HCT116 (cell line): ENCODE measurements at regions not wholly inside any gene's neighbourhood (a gene's known extent, or its start where the extent isn't known, plus 50 kb on each side); places are given as distances from the start of the nearest gene placed in this dataset.

Experiments used
- ATAC-seq: fragments of 200-7000 bp; cut with Tn5 transposase; 2 replicates; pipeline ENCODE4 v1.9.1; 2020; ENCODE audit warnings: mild to moderate bottlenecking, moderate library complexity
- BruUV-seq: library from RNA; stranded (reverse); fragments of 400-500 nt; replicated peaks from 2 replicates; lab custom pipeline; 2021; lab: Mats Ljungman, UMichigan
- CTCF ChIA-PET: fragments of 300-600 bp; sonication (Branson Sonifier 250); formaldehyde crosslinking; loops from one replicate; lab custom pipeline; 2021; ENCODE audit warnings: antibody characterized with exemption; lab: Charles Lee
- POLR2A ChIA-PET: fragments of 300-600, 350-600 bp; sonication (Branson Sonifier 250); formaldehyde crosslinking; loops from one replicate; lab custom pipeline; 2021; ENCODE audit warnings: antibody characterized with exemption; lab: Charles Lee
- RAD21 ChIA-PET, 2 experiments: fragments of 300-600 bp; sonication (Branson Sonifier 250); formaldehyde crosslinking; loops; one replicate each; lab custom pipeline; 2023; ENCODE audit warnings: low total read pairs in 2 of 2; ENCODE audit not compliant: uncharacterized antibody in 2 of 2, unreplicated experiment in 2 of 2, low non-redundant PET in 1 of 2; lab: Charles Lee
- DNase-seq: peaks from one replicate; pipeline ENCODE4 v3.0.0-alpha.2; 2010; ENCODE audit warnings: low read depth, low spot score
- H2AFZ ChIP-seq: fragments of 200-600 bp; shearing (Covaris generic), sonication (generic); 2 replicates; pipeline ENCODE4 v1.6.1; 2017; ENCODE audit warnings: low read depth, mixed run types, mixed read lengths, antibody characterized with exemption, low read length; ENCODE audit not compliant: poor library complexity, severe bottlenecking
- H3K27ac ChIP-seq: 2 replicates; pipeline ENCODE4 v1.5.1; 2012; ENCODE audit warnings: low read depth, low read length
- H3K27me3 ChIP-seq: fragments of 200-600 bp; sonication (generic); 2 replicates; pipeline ENCODE4 v1.6.1; 2016; ENCODE audit warnings: mixed run types, low read length, mixed read lengths; ENCODE audit not compliant: insufficient read depth
- H3K36me3 ChIP-seq, 2 experiments: fragments of 200-500 bp in 1 of 2; fragments of 200-600 bp in 1 of 2; sonication (Bioruptor generic) in 1 of 2; sonication (generic) in 1 of 2; 2 replicates each; pipeline versions ENCODE4 v1.5.1 to v1.6.1; 2014 to 2016; ENCODE audit warnings: low read length in 2 of 2, inconsistent platforms in 1 of 2, mixed read lengths in 1 of 2, mixed run types in 1 of 2; ENCODE audit not compliant: insufficient read depth in 2 of 2, control insufficient read depth in 1 of 2
- H3K4me1 ChIP-seq, 2 experiments: fragments of 200-600 bp in 1 of 2; sonication (generic) in 1 of 2; 2 replicates each; pipeline versions ENCODE4 v1.5.1 to v1.6.1; 2012 to 2017; ENCODE audit warnings: low read length in 2 of 2, inconsistent platforms in 1 of 2, mild to moderate bottlenecking in 1 of 2, mixed read lengths in 1 of 2, mixed run types in 1 of 2, moderate library complexity in 1 of 2; ENCODE audit not compliant: insufficient read depth in 2 of 2, control insufficient read depth in 1 of 2
- H3K4me2 ChIP-seq: fragments of 200-600 bp; sonication (generic); 2 replicates; pipeline ENCODE4 v1.6.1; 2017; ENCODE audit warnings: mixed run types, low read length, mixed read lengths
- H3K4me3 ChIP-seq, 2 experiments: fragments of 200-600 bp in 1 of 2; sonication (generic) in 1 of 2; replicated peaks in 1 of 2; 2 replicates each; pipeline ENCODE4 v1.5.1; 2011 to 2016; ENCODE audit warnings: low read length in 2 of 2, control low read depth in 1 of 2, low read depth in 1 of 2, mild to moderate bottlenecking in 1 of 2, mixed read lengths in 1 of 2, mixed run types in 1 of 2
- H3K79me2 ChIP-seq: fragments of 200-600 bp; sonication (generic); 2 replicates; pipeline ENCODE4 v1.6.1; 2017; ENCODE audit warnings: mild to moderate bottlenecking, mixed run types, low read length, moderate library complexity, mixed read lengths; ENCODE audit not compliant: insufficient read depth
- H3K9ac ChIP-seq: fragments of 200-600 bp; sonication (generic); 2 replicates; pipeline ENCODE4 v1.6.1; 2016; ENCODE audit warnings: low read length, mixed read lengths
- H3K9me2 ChIP-seq: fragments of 200-600 bp; sonication (generic), shearing (Covaris generic); 2 replicates; pipeline ENCODE4 v1.6.1; 2017; ENCODE audit warnings: mixed run types, mild to moderate bottlenecking, moderate library complexity; ENCODE audit not compliant: insufficient read depth
- H3K9me3 ChIP-seq, 2 experiments: fragments of 200-500 bp in 1 of 2; fragments of 200-600 bp in 1 of 2; sonication (Bioruptor generic) in 1 of 2; sonication (generic) in 1 of 2; 2 replicates each; pipeline ENCODE4 v1.6.1; 2014 to 2017; ENCODE audit warnings: low read length in 2 of 2, mixed read lengths in 2 of 2, inconsistent platforms in 1 of 2, low read depth in 1 of 2, mild to moderate bottlenecking in 1 of 2, mixed run types in 1 of 2, moderate library complexity in 1 of 2; ENCODE audit not compliant: control insufficient read depth in 1 of 2, insufficient read depth in 1 of 2
- H4K20me1 ChIP-seq: fragments of 200-600 bp; sonication (generic), shearing (Covaris generic); 2 replicates; pipeline ENCODE4 v1.6.1; 2017; ENCODE audit warnings: mixed run types, mild to moderate bottlenecking, moderate library complexity; ENCODE audit not compliant: insufficient read depth
- ATF3 ChIP-seq: IDR thresholded peaks from 2 replicates; pipeline ENCODE4 v1.6.1; 2012
- CBX3 ChIP-seq: IDR thresholded peaks from 2 replicates; pipeline ENCODE4 v1.6.1; 2012; ENCODE audit warnings: low read depth
- CEBPB ChIP-seq: IDR thresholded peaks from 2 replicates; pipeline ENCODE4 v1.6.1; 2012; ENCODE audit warnings: low read depth
- EGR1 ChIP-seq: IDR thresholded peaks from 2 replicates; pipeline ENCODE4 v1.6.1; 2012; ENCODE audit warnings: low read depth
- ELF1 ChIP-seq: IDR thresholded peaks from 2 replicates; pipeline ENCODE4 v1.6.1; 2012; ENCODE audit warnings: low read depth, borderline replicate concordance
- EZH2 ChIP-seq: fragments of 200-600 bp; sonication (generic); IDR thresholded peaks from 2 replicates; pipeline ENCODE4 v1.6.1; 2017; ENCODE audit warnings: antibody characterized with exemption, mixed run types
- EZH2phosphoT487 ChIP-seq: fragments of 200-600 bp; IDR thresholded peaks from 2 replicates; pipeline ENCODE4 v1.6.1; 2018; ENCODE audit warnings: antibody characterized with exemption, borderline replicate concordance
- FOSL1 ChIP-seq: IDR thresholded peaks from 2 replicates; pipeline ENCODE4 v1.6.1; 2012; ENCODE audit warnings: low read depth
- JUND ChIP-seq: IDR thresholded peaks from 2 replicates; pipeline ENCODE4 v1.6.1; 2012
- POLR2A ChIP-seq: IDR thresholded peaks from 2 replicates; pipeline ENCODE4 v1.7.0; 2011; ENCODE audit warnings: borderline replicate concordance; ENCODE audit not compliant: insufficient read depth, insufficient read length; ENCODE audit errors: extremely low read depth
- POLR2AphosphoS5 ChIP-seq: IDR thresholded peaks from 2 replicates; pipeline ENCODE4 v1.6.1; 2011; ENCODE audit warnings: mild to moderate bottlenecking, low read depth, low read length, moderate library complexity
- SIN3A ChIP-seq: IDR thresholded peaks from 2 replicates; pipeline ENCODE4 v1.6.1; 2012; ENCODE audit warnings: low read depth
- SP1 ChIP-seq: IDR thresholded peaks from 2 replicates; pipeline ENCODE4 v1.6.1; 2012; ENCODE audit warnings: low read depth
- SRF ChIP-seq: IDR thresholded peaks from 2 replicates; pipeline ENCODE4 v1.6.1; 2012; ENCODE audit warnings: low read depth
- YY1 ChIP-seq: IDR thresholded peaks from 2 replicates; pipeline ENCODE4 v1.6.1; 2011; ENCODE audit warnings: low read length, low read depth, moderate library complexity, mild to moderate bottlenecking; ENCODE audit not compliant: insufficient replicate concordance; ENCODE audit errors: extremely low read depth
- ZFX ChIP-seq: fragments of 450-650 bp; IDR thresholded peaks from 2 replicates; pipeline ENCODE4 v1.6.1; 2017
- ZNF274 ChIP-seq: fragments of 200-500 bp; sonication (Bioruptor generic); IDR thresholded peaks from 2 replicates; pipeline ENCODE4 v1.6.1; 2014; ENCODE audit warnings: mild to moderate bottlenecking, low read depth, low read length, inconsistent platforms
- intact Hi-C: fragments of 100-400 bp; cut with micrococcal nuclease; formaldehyde crosslinking; loops from 2 replicates; pipeline ENCODE4 v1.10.0; 2022
- TF ChIP-seq, protein P1 (sequence below): IDR thresholded peaks from 2 replicates; pipeline ENCODE4 v1.6.1; 2012
- TF ChIP-seq, protein P2 (sequence below), 3 experiments: fragments of 200-600 bp in 1 of 3; sonication (generic) in 1 of 3; IDR thresholded peaks in 2 of 3; conservative IDR thresholded peaks in 1 of 3; 2 replicates each; pipeline ENCODE4 v1.5.1; 2012 to 2017; ENCODE audit warnings: low read depth in 2 of 3, low read length in 2 of 3, antibody characterized with exemption in 1 of 3, borderline replicate concordance in 1 of 3, control low read depth in 1 of 3, mild to moderate bottlenecking in 1 of 3, mixed read lengths in 1 of 3, mixed run types in 1 of 3, moderate library complexity in 1 of 3; ENCODE audit not compliant: insufficient read depth in 1 of 3

GRCh38 chr14:106393742-106394141 is 867.4 kb downstream of the TMEM121 start:
- Histone ChIP-seq H2AFZ (no peak overlapping the region), H3K4me2 (no peak overlapping the region), H3K27ac (no peak overlapping the region), H3K27me3 (no peaks in the 10 kb centered on the region), H3K4me3 (no peak overlapping the region), H3K9me3 (peaks cover 7 to 19% of the 10 kb centered on the region in 2 experiments; a peak in 3 of 4 replicates), H3K9me2 (no peaks in the 10 kb centered on the region), H3K4me1 (no peaks in the 10 kb centered on the region), H3K36me3 (no peaks in the 10 kb centered on the region), H4K20me1 (no peaks in the 10 kb centered on the region), H3K9ac (no peak overlapping the region), H3K79me2 (no peaks in the 10 kb centered on the region)
- POLR2A ChIA-PET: no interaction called here
- BruUV-seq: no TSS peak
- CTCF ChIA-PET: no interaction called here
- RAD21 ChIA-PET: no interaction called here
- intact Hi-C loops: no loop called here
- ATAC-seq: no peak
- TF ChIP-seq EGR1: no peak
- no peak for TF ChIP-seq CEBPB
- TF ChIP-seq, protein P1, sequence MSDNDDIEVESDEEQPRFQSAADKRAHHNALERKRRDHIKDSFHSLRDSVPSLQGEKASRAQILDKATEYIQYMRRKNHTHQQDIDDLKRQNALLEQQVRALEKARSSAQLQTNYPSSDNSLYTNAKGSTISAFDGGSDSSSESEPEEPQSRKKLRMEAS: no peak
- no peak for TF ChIP-seq SIN3A
- no peak for TF ChIP-seq EZH2
- TF ChIP-seq POLR2A: no peak
- TF ChIP-seq JUND: no peak
- TF ChIP-seq SP1: no peak
- TF ChIP-seq ATF3: no peak
- TF ChIP-seq POLR2AphosphoS5: no peak
- no peak for TF ChIP-seq SRF
- no peak for TF ChIP-seq ZFX
- DNase-seq: no peak

GRCh38 chr14:106395456-106396050 is 869.2 kb downstream of the TMEM121 start:
- DNase-seq (no peak), ATAC-seq (no peak)
- Histone ChIP-seq H3K36me3 (no peaks in the 10 kb centered on the region), H4K20me1 (no peaks in the 10 kb centered on the region), H3K4me1 (no peaks in the 10 kb centered on the region), H3K27ac (no peak overlapping the region), H3K27me3 (no peaks in the 10 kb centered on the region), H3K9me2 (no peaks in the 10 kb centered on the region), H2AFZ (no peak overlapping the region), H3K9ac (no peak overlapping the region), H3K79me2 (no peaks in the 10 kb centered on the region), H3K4me3 (no peak overlapping the region), H3K4me2 (no peak overlapping the region), H3K9me3 (peaks cover 7 to 12% of the 10 kb centered on the region in 2 experiments; a peak in 3 of 4 replicates)
- BruUV-seq: no TSS peak
- ChIA-PET POLR2A (no interaction called here), CTCF (no interaction called here), RAD21 (no interaction called here)
- intact Hi-C loops: no loop called here
- TF ChIP-seq EZH2phosphoT487 (no peak), CBX3 (no peak), SP1 (no peak), EZH2 (no peak), CEBPB (no peak), EGR1 (no peak), ZNF274 (no peak), SIN3A (no peak), POLR2AphosphoS5 (no peak), FOSL1 (no peak), ELF1 (no peak), YY1 (no peak)
- TF ChIP-seq, protein P2, sequence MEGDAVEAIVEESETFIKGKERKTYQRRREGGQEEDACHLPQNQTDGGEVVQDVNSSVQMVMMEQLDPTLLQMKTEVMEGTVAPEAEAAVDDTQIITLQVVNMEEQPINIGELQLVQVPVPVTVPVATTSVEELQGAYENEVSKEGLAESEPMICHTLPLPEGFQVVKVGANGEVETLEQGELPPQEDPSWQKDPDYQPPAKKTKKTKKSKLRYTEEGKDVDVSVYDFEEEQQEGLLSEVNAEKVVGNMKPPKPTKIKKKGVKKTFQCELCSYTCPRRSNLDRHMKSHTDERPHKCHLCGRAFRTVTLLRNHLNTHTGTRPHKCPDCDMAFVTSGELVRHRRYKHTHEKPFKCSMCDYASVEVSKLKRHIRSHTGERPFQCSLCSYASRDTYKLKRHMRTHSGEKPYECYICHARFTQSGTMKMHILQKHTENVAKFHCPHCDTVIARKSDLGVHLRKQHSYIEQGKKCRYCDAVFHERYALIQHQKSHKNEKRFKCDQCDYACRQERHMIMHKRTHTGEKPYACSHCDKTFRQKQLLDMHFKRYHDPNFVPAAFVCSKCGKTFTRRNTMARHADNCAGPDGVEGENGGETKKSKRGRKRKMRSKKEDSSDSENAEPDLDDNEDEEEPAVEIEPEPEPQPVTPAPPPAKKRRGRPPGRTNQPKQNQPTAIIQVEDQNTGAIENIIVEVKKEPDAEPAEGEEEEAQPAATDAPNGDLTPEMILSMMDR (IDR thresholded peaks at IDR 0.05 in 2 of 3, conservative IDR thresholded peaks at IDR 0.05 in 1 of 3; ENCODE audit: borderline replicate concordance in 1 of 3, insufficient read depth in 1 of 3, low read depth in 2 of 3, low read length in 2 of 3): no peak
- TF ChIP-seq, protein P1: no peak
